Cardiac fibroblast (primary cell): ENCODE measurements at regions not wholly inside any gene's neighbourhood (a gene's known extent, or its start where the extent isn't known, plus 50 kb on each side); places are given as distances from the start of the nearest gene placed in this dataset.
"Not testable (repeated sequence)": the region's sequence is repeated elsewhere in the genome, so short reads cannot be mapped to it uniquely, and the experiment has no call there.

Experiments used
- DNase-seq, 2 donors: peaks; one replicate each; pipeline versions ENCODE4 v3.0.0 to v3.0.0-alpha.2; 2010; ENCODE audit warnings: low read depth in 2 of 2
- H3K4me3 ChIP-seq, 2 donors: replicated peaks in 1 of 2; 1 replicate in 1 of 2; 2 replicates in 1 of 2; pipeline ENCODE4 v1.5.1; 2011; ENCODE audit warnings: low read depth in 2 of 2, low read length in 2 of 2, mild to moderate bottlenecking in 2 of 2, moderate library complexity in 1 of 2
- CTCF ChIP-seq: IDR thresholded peaks from one replicate; pipeline ENCODE4 v1.5.1; 2011; ENCODE audit warnings: low read depth, mild to moderate bottlenecking, low read length, inconsistent platforms

GRCh38 chr7:32762925-32763293 lies 128.7 kb downstream of the KBTBD2 start:
- H3K4me3 ChIP-seq: no peak overlapping the region
- no peak for TF ChIP-seq CTCF
- DNase-seq: no peak

- peak overlapping the region in 1 of 2 donors; percentile 13 for H3K4me3 ChIP-seq
- not testable (repeated sequence) for DNase-seq
Observed at GRCh38 chr7:32762206-32762924, 129.2 kb downstream of the KBTBD2 start.

- TF ChIP-seq CTCF: no peak
- peak overlapping the region in 1 of 2 donors; percentile 17 for H3K4me3 ChIP-seq
- DNase-seq: no peak
Observed at GRCh38 chr7:32761451-32762205, 129.9 kb downstream of the KBTBD2 start.

GRCh38 chr7:32760755-32761154 lies 130.8 kb downstream of the KBTBD2 start:
- DNase-seq, H3K4me3 ChIP-seq: not testable (repeated sequence)

GRCh38 chr7:32759859-32760258 lies 131.7 kb downstream of the KBTBD2 start:
- not testable (repeated sequence) for DNase-seq

GRCh38 chr7:32753872-32754271 lies 137.7 kb downstream of the KBTBD2 start:
- not testable (repeated sequence) for H3K4me3 ChIP-seq, DNase-seq

More at GRCh38 chr7:32759859-32760258, 131.7 kb downstream of the KBTBD2 start:
- H3K4me3 ChIP-seq: not testable (repeated sequence)

GRCh38 chr7:32748337-32748736 lies 143.2 kb downstream of the KBTBD2 start:
- not testable (repeated sequence) for DNase-seq, H3K4me3 ChIP-seq

GRCh38 chr7:32747443-32748148 lies 144.0 kb downstream of the KBTBD2 start:
- H3K4me3 ChIP-seq, DNase-seq: not testable (repeated sequence)

- DNase-seq, H3K4me3 ChIP-seq: not testable (repeated sequence)
Observed at GRCh38 chr7:32741853-32742476, 149.6 kb downstream of the KBTBD2 start.

GRCh38 chr7:32739749-32740148 lies 151.8 kb downstream of the KBTBD2 start:
- H3K4me3 ChIP-seq, DNase-seq: not testable (repeated sequence)

GRCh38 chr7:32738390-32738789 lies 153.2 kb downstream of the KBTBD2 start:
- H3K4me3 ChIP-seq, DNase-seq: not testable (repeated sequence)

GRCh38 chr7:32732767-32733166 lies 158.8 kb downstream of the KBTBD2 start:
- DNase-seq, H3K4me3 ChIP-seq: not testable (repeated sequence)

GRCh38 chr7:32729335-32729675 lies 162.3 kb downstream of the KBTBD2 start:
- H3K4me3 ChIP-seq: peak overlapping the region in 1 of 2 donors; percentile 34
- peak in 1 of 2 donors; percentile 1 for DNase-seq

GRCh38 chr7:32728412-32729334 lies 162.9 kb downstream of the KBTBD2 start:
- H3K4me3 ChIP-seq: peak overlapping the region; percentile 57 to 76
- DNase-seq: peak; percentile 63 to 64
